SU-DHL-6 (cell line): ENCODE measurements at regions not wholly inside any gene's neighbourhood (a gene's known extent, or its start where the extent isn't known, plus 50 kb on each side); places are given as distances from the start of the nearest gene placed in this dataset.

Source experiments
- EZH2phosphoT487 ChIP-seq: fragments of 200-600 bp; sonication (generic), shearing (Covaris generic); conservative IDR thresholded peaks from 2 replicates; pipeline ENCODE4 v1.6.1; 2018; ENCODE audit warnings: mild to moderate bottlenecking, antibody characterized with exemption, low read length, moderate library complexity, mixed read lengths
- TF ChIP-seq, protein P1 (sequence below): fragments of 200-600 bp; sonication (generic); IDR thresholded peaks from one replicate; pipeline ENCODE4 v1.5.1; 2017; ENCODE audit warnings: antibody characterized with exemption, mild to moderate bottlenecking, low read length, moderate library complexity; ENCODE audit not compliant: insufficient read depth, poor library complexity, severe bottlenecking

DNA sequence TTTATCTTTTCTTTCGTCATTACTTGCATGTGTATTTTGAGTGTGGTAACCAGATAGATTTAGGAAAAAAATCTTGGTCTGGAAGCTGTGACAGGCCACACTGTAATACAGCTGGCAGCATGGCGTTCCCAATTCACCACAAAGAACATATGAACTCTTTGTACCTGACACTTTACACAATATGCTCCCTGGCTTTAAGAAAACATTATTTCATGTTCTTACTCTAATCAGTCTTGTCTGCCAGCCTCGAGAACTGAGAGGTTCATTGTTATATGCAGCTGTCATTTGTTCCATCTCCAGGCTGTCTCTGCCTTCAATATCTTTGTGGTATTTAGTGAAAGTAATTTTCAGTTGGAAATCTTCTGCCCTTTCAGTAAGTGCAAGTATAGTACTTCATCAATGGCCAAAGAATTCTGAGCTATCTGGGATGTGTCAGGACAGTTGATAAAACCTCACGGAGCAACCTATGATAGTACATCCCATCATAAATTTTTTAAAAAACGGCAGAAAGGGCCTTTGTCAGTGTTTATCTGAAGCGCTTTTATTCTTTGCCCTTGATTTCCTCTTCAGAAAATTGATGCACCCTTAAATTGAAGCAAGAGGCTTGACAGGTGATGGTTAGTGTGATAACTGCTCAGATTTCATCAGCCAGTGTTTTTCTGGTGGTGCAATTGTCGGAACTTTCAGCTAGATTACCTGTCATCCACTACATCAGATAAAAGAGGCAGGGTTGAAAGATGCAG, 146.3 kb upstream of the SP8 start:
- TF ChIP-seq, protein P1, sequence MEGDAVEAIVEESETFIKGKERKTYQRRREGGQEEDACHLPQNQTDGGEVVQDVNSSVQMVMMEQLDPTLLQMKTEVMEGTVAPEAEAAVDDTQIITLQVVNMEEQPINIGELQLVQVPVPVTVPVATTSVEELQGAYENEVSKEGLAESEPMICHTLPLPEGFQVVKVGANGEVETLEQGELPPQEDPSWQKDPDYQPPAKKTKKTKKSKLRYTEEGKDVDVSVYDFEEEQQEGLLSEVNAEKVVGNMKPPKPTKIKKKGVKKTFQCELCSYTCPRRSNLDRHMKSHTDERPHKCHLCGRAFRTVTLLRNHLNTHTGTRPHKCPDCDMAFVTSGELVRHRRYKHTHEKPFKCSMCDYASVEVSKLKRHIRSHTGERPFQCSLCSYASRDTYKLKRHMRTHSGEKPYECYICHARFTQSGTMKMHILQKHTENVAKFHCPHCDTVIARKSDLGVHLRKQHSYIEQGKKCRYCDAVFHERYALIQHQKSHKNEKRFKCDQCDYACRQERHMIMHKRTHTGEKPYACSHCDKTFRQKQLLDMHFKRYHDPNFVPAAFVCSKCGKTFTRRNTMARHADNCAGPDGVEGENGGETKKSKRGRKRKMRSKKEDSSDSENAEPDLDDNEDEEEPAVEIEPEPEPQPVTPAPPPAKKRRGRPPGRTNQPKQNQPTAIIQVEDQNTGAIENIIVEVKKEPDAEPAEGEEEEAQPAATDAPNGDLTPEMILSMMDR, result no peak
- no peak for TF ChIP-seq EZH2phosphoT487
